NCI-H82 treated with DMSO at 0.1 percent for 48 hours (cell line): ENCODE measurements at regions not wholly inside any gene's neighbourhood (a gene's known extent, or its start where the extent isn't known, plus 50 kb on each side); places are given as distances from the start of the nearest gene placed in this dataset.
"Not testable (repeated sequence)": the region's sequence is repeated elsewhere in the genome, so short reads cannot be mapped to it uniquely, and the experiment has no call there.

ENCODE experiments used
- DNase-seq: peaks from one replicate; lab custom pipeline; 2025; ENCODE audit not compliant: unreplicated experiment; lab: John Stamatoyannopoulos, UW

- DNase-seq, result no peak
Observed at GRCh38 chr6:112967974-112968373, 620.8 kb downstream of the RFPL4B start.

DNA sequence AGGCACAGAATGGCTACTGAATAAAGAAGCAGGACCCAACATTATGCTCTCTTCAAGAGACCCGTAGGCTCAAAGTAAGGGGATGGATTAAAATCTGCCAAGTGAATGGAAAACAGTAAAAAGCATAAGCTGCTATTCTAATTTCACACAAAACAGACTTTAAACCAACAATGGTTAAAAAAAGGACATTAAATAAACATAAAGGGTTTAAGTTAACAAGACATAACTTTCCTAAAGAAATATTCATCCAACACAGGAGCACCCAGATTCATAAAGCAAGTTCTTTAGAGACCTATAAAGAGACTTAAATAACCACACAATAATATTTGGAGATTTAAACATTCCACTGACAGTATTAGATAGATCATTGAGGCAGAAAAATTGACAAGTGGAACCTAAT, 624.5 kb downstream of the RFPL4B start:
- DNase-seq, result no peak

DNA sequence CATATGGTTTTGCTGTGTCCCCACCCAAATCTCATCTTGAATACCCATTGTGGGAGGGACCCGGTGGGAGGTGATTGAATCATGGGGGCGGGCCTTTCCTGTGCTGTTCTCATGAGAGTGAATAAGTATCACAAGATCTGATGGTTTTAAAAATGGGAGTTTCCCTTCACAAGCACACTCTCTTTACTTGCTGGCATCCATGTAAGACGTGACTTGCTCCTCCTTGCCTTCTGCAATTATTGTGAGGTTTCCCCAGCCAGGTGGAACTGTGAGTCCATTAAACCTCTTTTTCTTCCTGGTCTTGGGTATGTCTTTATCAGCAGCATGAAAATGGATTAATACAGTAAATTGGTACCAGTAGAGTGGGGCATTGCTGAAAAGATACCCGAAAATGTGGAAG, 627.8 kb downstream of the RFPL4B start:
- DNase-seq, result not testable (repeated sequence)

DNA sequence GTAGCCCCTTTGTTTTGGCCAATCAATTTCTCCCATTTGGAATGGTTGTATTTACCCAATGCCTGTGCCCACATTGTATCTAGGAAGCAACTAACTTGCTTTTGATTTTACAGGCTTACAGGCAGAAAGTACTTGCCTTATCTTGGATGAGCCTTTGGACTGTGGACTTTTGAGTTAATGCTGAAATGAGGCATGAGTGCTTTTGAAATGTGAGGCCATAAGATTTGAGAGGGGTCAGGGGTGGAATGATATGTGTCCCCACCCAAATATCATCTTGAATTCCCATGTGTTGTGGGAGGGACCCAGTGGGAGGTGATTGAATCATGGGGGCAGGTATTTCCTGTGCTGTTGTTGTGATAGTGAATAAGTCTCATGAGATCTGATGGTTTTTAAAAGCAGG, 629.4 kb downstream of the RFPL4B start:
- DNase-seq, result not testable (repeated sequence)

DNA sequence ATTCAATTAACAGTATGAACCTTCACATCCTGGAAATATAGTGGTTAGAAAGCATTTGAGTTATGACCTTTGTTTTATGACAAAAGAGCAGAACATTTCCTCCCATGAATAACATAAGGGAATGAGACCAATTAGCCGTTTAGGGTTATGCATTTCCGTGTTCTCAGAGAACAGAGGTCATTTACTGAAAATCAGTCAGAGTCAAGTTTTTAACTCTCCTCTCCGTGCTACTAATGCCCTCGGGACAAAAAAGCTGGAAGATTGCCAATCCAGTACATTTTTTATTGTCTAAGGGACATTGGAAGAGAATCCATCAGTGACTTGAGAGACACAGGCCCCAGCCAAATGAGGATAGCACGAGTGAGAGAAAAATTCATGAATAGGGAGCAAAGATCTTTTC, 632.7 kb downstream of the RFPL4B start:
- DNase-seq, result no peak

DNA sequence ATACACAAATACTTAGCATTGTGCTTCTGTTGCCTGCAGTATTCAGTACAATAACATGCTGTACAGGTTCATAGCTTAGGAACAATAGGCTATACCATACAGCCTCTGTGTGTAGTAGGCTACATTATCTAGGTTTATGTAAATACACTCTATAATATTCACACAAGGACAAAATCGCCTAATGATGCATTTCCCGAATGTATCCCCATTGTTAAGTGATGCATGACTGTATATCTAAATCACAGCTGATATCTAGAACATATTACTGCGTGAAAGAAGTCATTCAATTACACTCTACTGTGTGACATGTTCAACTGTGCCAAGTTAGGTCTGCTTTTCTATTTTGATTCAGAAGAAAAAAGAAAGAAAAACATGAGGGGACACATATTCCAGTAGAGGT, 633.5 kb downstream of the RFPL4B start:
- DNase-seq, result no peak

- DNase-seq, result no peak
Observed at GRCh38 chr6:112983713-112984261, 636.7 kb downstream of the RFPL4B start.

GRCh38 chr6:112984899-112985298, 637.8 kb downstream of the RFPL4B start:
- DNase-seq, result no peak

- no peak for DNase-seq
Observed at GRCh38 chr6:112986321-112986720, 639.2 kb downstream of the RFPL4B start.

GRCh38 chr6:112988748-112989147, 641.6 kb downstream of the RFPL4B start:
- no peak for DNase-seq

GRCh38 chr6:112990971-112991370, 643.8 kb downstream of the RFPL4B start:
- no peak for DNase-seq

- no peak for DNase-seq
Observed at GRCh38 chr6:112991912-112992311, 644.8 kb downstream of the RFPL4B start.

DNA sequence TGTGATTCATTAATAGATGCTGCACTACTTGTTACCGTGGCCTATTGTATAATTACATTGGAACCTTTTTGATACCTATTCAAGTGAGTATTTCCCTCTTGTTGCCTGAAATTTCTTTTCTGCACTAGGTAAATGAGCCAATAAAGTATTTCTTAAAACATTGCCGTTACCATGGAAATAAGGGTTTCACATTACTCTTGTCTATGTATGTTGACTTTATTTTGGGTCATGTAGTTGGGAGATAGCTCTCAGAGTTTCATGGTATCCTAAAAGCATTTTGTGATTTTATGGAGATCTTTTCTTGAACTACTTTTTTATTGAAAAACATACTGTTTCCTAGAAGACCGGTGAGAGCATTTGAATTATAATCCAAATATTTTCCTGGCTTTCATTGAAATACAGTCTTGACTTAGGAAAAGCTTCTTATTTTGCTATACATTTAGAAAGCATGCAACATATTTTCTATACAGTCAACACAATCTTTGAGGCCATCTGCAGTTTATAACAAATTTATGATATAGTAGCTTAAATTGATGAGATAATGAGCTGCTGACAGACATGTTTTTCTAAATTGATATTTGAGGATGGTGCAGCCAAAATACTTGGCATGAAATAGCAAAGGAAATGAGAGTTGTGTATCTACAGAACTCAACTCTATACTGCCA, 650.4 kb downstream of the RFPL4B start:
- DNase-seq, result no peak

DNA sequence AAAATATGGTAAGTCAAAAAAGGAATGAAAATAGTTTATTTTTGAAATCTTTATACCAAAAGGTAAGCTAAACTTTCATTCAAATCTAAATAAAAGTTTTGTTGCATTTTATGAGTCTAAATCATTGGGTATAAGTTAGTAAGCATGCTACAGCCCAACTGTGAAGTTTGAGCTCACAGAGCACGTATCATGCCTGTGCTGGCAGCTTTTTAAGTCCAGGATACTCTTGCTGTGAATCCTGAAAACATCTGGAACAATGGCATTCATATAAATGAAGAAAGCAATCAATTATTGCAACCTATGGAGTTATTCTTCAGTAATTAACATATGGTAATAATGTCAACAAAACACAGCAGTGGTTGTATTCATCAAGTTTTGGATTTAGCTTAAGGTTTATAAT, 656.9 kb downstream of the RFPL4B start:
- no peak for DNase-seq

- DNase-seq, result no peak
Observed at GRCh38 chr6:113004470-113005270, 657.5 kb downstream of the RFPL4B start.

DNA sequence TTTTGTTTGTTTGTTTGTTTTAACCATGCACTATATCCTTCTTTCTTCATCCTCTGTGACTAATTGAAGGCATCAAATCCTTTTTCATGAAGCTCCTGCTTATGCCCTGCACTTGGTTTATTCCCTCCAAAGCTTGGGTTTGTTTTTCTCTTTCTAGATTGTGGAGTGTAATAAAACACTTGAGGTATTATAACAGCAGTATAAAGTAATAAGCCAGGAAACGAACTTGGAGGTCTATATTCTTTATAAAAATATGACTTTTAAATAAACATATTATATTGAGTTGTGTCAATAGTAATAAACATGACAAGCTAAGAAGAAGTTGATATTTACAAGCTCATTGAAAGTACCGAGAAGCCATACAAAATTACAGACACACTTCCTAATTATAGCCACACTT, 659.4 kb downstream of the RFPL4B start:
- DNase-seq, result no peak

DNA sequence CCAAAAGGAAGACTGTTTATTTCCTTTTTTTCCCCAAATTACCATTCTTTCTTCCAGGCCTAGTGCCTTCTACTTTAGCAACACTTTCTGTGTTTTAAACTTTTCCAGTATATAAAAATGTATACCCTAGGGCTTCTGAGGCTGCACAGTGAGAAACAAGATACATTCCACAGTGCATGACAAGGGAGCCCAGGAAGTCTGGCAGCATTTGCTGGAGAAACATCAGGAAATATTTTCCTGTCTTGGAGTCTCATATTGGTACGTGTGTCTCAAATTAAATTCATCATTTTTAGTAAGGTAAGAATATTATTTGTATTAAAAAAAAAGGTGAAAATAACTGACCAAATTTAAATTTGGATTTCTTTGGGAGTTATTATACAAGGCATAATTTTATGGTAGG, 662.6 kb downstream of the RFPL4B start:
- DNase-seq, result no peak

DNA sequence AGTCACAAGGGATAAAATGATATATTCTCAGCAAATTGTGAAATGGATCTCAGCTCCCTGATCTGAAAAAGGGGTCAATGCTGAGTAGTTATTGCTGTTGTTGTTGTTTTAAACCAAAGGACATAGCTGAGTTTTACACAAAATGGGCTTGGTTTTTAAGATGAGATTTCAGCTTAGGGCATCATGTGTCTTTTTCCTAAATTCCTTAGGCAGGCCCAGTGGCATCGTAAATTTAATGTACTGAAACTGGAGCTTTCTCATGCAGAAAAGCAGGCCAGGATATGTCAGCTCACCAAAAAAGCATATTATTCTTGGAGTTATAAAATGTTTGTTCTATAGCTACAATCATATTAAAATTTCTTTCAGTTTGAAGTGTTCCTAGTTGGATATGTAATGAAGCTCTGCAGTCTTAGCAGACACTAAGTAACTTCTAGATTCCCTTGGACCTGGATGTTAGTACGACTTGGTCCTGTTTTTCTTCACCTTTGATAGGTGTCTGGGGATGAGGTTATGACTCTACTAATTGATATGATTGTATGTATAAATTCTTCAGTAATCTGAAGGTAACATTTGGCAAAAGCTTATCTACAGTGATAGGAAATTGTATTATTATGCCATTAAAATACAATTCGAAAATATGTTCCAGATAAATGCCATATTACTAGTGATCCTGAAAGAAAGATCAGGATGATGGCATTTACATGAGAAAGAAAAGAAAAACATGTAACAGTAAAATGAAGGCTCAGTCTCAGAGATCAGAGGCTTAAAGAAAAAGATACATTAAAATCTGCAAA, 663.3 kb downstream of the RFPL4B start:
- DNase-seq, result no peak

GRCh38 chr6:113011389-113011788, 664.3 kb downstream of the RFPL4B start:
- DNase-seq, result no peak

DNA sequence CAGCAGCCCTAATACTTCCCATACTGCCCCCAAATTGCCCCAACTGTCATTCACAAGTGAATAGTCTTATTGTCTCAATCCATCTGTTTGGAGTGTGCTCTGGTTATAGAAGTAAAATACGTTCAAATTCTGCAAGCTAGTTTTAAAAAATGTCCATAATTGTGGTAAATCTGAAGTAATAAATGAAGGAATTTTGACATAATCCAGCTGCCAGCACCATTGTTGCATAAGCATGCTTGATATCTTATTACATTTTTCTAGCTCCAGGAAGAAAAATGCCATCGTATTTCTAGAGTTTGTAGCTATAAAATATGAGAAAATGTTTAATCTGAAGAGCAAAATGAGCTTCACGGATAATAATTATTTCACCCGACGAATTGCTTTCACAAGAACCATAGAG, 664.7 kb downstream of the RFPL4B start:
- DNase-seq, result no peak

DNA sequence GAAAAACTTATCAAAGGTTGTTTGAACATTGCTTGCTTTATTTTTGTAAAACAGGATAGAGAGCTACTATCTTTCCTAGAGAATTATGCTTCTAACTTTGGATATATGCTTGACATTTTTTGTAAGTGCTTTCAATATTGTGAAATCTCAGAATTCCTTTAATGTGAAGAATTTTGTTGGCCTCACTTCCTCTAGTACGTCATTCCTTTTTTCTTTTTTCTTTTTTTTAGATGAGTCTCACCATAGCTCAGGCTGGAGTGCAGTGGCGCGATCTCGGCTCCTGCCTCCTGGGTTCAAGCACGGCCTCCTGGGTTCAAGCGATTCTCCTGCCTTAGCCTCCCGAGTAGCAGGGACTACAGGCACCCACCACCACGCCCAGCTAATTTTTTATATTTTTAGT, 668.1 kb downstream of the RFPL4B start:
- no peak for DNase-seq

DNA sequence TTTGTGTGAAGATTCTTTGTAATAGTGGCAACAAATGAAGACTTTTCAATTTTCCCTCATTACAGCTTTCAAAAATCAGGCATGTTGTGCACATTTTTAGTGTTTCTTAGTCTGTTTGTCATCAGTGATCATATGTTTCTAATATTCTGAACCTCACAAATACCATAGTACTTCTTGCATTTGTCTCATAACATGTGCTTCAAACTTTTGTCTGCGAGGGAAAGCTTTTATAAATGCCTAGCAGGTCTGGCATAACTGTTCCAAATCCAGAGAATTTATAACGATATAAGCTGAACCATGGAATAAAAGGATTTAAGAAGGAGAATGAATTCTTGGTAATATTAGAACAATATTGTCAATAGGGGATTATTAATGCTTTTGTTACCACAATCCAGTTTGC, 670.2 kb downstream of the RFPL4B start:
- DNase-seq, result no peak
